OCI-LY1 (cell line): ENCODE measurements at regions not wholly inside any gene's neighbourhood (a gene's known extent, or its start where the extent isn't known, plus 50 kb on each side); places are given as distances from the start of the nearest gene placed in this dataset.

Experiments used
- CTCF ChIP-seq: fragments of 200-600 bp; sonication (generic), shearing (Covaris generic); IDR thresholded peaks from 2 replicates; pipeline ENCODE4 v1.5.1; 2017; ENCODE audit warnings: mild to moderate bottlenecking, antibody characterized with exemption, low read length, moderate library complexity, mixed read lengths
- EZH2 ChIP-seq: fragments of 200-600 bp; sonication (generic), shearing (Covaris generic); IDR thresholded peaks from 2 replicates; pipeline ENCODE4 v1.8.0; 2017; ENCODE audit warnings: borderline replicate concordance, mixed run types, mild to moderate bottlenecking, antibody characterized with exemption, low read length, moderate library complexity, mixed read lengths

- TF ChIP-seq CTCF (no peak), EZH2 (no peak)
Measured at GRCh38 chr1:218068241-218068640, 216.9 kb upstream of the RRP15 start.
